ENCODE measurements at regions not wholly inside any gene's neighbourhood (a gene's known extent, or its start where the extent isn't known, plus 50 kb on each side); places are given as distances from the start of the nearest gene placed in this dataset.

DNA sequence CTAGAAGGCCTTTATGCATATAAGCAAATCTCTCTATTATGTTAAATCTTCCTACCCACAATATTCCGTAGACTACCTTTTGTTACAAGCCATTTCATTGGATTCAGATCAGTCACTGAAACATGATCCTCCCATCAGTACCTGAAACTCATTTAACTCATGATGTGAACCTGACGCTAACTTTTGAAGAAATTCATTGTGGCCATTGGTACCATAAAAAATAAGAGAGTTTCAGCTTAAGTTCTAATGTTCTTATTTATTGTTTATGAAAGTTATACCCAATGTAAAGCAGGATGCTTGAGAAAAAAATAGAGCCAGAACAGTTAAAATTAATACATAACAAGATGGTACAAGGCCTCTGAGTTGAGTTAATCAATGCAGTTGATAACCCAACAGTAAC is 439.6 kb downstream of the KCNJ2 start:
- TF ChIP-seq, protein P1, sequence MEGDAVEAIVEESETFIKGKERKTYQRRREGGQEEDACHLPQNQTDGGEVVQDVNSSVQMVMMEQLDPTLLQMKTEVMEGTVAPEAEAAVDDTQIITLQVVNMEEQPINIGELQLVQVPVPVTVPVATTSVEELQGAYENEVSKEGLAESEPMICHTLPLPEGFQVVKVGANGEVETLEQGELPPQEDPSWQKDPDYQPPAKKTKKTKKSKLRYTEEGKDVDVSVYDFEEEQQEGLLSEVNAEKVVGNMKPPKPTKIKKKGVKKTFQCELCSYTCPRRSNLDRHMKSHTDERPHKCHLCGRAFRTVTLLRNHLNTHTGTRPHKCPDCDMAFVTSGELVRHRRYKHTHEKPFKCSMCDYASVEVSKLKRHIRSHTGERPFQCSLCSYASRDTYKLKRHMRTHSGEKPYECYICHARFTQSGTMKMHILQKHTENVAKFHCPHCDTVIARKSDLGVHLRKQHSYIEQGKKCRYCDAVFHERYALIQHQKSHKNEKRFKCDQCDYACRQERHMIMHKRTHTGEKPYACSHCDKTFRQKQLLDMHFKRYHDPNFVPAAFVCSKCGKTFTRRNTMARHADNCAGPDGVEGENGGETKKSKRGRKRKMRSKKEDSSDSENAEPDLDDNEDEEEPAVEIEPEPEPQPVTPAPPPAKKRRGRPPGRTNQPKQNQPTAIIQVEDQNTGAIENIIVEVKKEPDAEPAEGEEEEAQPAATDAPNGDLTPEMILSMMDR (IDR thresholded peaks at IDR 0.05): no peak
- TF ChIP-seq POLR2A (IDR thresholded peaks at IDR 0.05): no peak

All from Peyer's patch (tissue), 4 donors.